Chondrocyte (in vitro differentiated cells): ENCODE measurements at regions not wholly inside any gene's neighbourhood (a gene's known extent, or its start where the extent isn't known, plus 50 kb on each side); places are given as distances from the start of the nearest gene placed in this dataset.
"Not testable (repeated sequence)": the region's sequence is repeated elsewhere in the genome, so short reads cannot be mapped to it uniquely, and the experiment has no call there.

ENCODE experiments used
- DNase-seq: peaks from one replicate; pipeline ENCODE4 v3.0.0; 2021; ENCODE audit warnings: mixed read lengths, low spot score
- H3K27ac Mint-ChIP-seq: one replicate; pipeline ENCODE4 v1.8.0; 2021; ENCODE audit warnings: mild to moderate bottlenecking, moderate library complexity, mixed read lengths; ENCODE audit not compliant: unreplicated experiment
- H3K27me3 Mint-ChIP-seq: 2 replicates; pipeline ENCODE4 v1.8.0; 2021; ENCODE audit warnings: low read depth, mixed read lengths
- H3K36me3 Mint-ChIP-seq: 2 replicates; pipeline ENCODE4 v1.8.0; 2021; ENCODE audit warnings: low read depth, mixed read lengths
- H3K4me1 Mint-ChIP-seq: 2 replicates; pipeline ENCODE4 v1.8.0; 2021; ENCODE audit warnings: low read depth, mild to moderate bottlenecking, mixed read lengths
- H3K4me3 Mint-ChIP-seq: one replicate; pipeline ENCODE4 v1.8.0; 2021; ENCODE audit warnings: mild to moderate bottlenecking, moderate library complexity, mixed read lengths; ENCODE audit not compliant: unreplicated experiment
- H3K9me3 Mint-ChIP-seq: 2 replicates; pipeline ENCODE4 v1.8.0; 2021; ENCODE audit warnings: low read depth, mixed read lengths
- TF ChIP-seq, protein P1 (sequence below): fragments of 200-600 bp; sonication (generic); IDR thresholded peaks from 2 replicates; pipeline ENCODE4 v1.5.0; 2021; ENCODE audit warnings: antibody characterized with exemption, mild to moderate bottlenecking, moderate library complexity

DNA sequence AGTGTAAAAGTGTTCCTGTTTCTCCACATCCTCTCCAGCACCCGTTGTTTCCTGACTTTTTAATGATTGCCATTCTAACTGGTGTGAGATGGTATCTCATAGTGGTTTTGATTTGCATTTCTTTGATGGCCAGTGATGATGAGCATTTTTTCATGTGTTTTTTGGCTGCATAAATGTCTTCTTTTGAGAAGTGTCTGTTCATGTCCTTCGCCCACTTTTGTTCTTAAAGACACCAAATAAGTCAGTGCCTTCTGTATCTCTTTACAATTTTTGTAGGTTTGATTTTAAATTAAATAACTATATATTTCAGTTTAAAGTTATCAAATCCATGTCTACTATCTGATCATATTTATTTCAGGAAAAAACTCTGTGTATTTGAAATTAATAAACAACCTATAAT is 202.4 kb upstream of the ZNF322 start:
- not testable (repeated sequence) for H3K27me3 Mint-ChIP-seq, DNase-seq, H3K27ac Mint-ChIP-seq, H3K4me3 Mint-ChIP-seq, H3K9me3 Mint-ChIP-seq, H3K36me3 Mint-ChIP-seq, H3K4me1 Mint-ChIP-seq

DNA sequence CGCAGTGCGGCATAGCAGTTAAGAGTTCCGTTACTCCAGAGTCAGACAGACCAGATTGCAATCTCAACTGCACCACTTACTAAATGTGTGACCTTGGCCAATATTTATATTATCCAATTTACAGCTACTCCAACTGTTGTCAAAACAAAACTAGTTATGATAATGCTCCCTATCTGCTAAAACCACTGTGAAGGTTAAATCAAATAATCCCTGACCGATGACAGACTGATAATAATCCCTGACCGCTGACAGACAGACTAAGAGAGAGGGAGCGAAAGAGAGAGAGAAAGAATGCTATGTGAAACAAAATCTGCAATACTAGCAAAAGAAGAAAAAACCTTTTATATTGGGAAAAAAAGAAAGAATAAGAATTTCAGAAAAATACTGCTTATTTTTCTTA is 204.1 kb upstream of the ZNF322 start:
- DNase-seq, H3K27ac Mint-ChIP-seq, H3K4me1 Mint-ChIP-seq, H3K36me3 Mint-ChIP-seq, H3K27me3 Mint-ChIP-seq, H3K4me3 Mint-ChIP-seq, H3K9me3 Mint-ChIP-seq: not testable (repeated sequence)

DNA sequence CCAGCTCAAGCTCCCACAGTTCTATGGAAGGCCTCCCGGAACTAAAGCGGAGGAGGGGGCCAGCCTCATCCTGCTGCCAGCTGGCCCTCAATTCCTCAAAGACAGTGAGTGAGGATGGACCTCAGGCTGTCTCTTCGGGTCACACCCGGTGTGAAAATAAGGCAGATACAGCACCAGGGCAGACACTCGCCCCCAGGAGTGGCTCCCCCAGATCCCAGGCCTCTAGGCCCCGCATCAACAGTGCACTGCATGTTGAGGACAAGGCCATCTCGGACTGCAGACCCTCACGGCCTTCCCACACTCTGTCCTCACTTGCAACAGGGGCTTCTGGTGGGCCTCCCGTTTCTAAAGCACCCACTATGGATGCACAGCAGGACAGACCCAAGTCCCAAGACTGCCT is 239.2 kb upstream of the ZNF322 start:
- H3K27ac Mint-ChIP-seq, H3K4me3 Mint-ChIP-seq, H3K4me1 Mint-ChIP-seq, H3K9me3 Mint-ChIP-seq, H3K36me3 Mint-ChIP-seq, H3K27me3 Mint-ChIP-seq, DNase-seq: not testable (repeated sequence)

DNA sequence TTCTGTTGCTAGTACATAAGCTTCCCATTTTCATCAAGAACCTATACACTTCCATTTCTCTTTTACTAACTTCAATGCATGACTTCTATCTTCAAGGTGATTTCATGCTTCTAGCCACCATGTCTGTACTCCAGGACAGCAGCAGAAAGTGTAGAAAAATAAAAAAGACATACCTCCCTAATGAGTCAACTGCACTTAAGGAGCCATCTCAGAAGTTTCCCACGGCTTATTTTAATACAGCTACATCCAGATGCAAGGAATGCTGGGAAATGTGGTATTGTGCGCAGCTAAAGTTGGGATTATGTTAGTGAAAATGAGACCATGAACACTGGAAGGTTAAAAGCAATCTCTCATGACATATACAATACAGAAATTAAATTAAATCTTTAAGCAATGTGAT is 264.7 kb upstream of the ZNF322 start:
- not testable (repeated sequence) for DNase-seq, H3K4me3 Mint-ChIP-seq, H3K9me3 Mint-ChIP-seq, H3K36me3 Mint-ChIP-seq, H3K27me3 Mint-ChIP-seq, H3K4me1 Mint-ChIP-seq, H3K27ac Mint-ChIP-seq

DNA sequence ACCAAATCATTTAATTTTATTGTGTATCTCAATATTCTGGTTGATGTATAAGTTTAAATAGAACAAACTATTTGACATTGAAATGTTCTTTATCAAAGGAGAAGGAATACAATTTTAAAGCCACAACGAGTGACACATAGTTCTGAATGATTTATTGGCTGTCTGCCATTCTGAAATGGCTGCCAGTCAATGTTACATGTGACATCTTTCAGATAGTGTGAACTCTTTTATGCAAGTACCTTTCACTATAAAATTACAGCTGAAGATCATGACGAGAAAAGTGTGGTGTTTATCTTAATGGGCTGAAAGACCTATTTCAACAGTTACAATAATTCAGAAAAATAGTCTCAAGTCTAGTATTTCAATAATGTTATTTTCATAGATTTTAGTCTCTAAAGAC is 268.6 kb upstream of the ZNF322 start:
- not testable (repeated sequence) for H3K4me1 Mint-ChIP-seq, H3K9me3 Mint-ChIP-seq, DNase-seq, H3K36me3 Mint-ChIP-seq, H3K4me3 Mint-ChIP-seq, H3K27ac Mint-ChIP-seq, H3K27me3 Mint-ChIP-seq

DNA sequence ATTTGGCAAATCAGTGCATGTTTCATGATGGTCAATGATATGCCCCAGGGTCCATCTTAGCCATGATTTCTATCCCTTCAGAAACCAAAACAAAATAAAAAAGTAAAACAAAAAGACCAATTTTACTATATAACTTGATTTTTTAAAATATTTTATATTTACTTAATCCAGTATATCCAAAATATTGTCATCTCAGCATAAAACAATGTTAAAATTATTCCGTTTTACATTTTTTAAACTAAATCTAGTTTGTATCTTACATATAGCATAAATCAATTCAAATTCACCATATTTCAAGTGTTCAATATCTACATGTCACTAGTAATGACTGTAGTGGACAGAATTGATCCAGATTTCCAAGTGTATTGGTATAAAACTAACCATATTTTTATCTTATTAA is 277.7 kb upstream of the ZNF322 start:
- H3K27me3 Mint-ChIP-seq, DNase-seq, H3K4me3 Mint-ChIP-seq, H3K4me1 Mint-ChIP-seq, H3K36me3 Mint-ChIP-seq, H3K27ac Mint-ChIP-seq, H3K9me3 Mint-ChIP-seq: not testable (repeated sequence)

DNA sequence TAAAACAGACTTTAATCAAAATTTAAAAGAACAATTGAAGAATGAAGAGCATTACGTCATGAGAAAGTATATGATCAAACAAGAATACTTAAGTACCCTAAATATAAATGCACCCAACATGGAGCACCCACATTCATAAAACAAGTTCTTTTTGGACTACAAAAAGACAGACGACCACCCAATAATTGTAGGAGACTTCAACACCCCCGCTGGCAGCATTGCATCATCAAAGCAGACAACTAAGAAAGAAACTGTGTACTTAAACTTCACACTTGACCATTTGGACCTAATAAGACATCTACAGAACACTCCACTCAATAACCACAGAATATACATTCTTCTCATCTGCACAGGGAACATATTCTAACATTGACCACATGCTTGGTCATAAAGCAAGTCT is 291.7 kb upstream of the ZNF322 start:
- H3K36me3 Mint-ChIP-seq, H3K27me3 Mint-ChIP-seq, H3K9me3 Mint-ChIP-seq, H3K4me3 Mint-ChIP-seq, DNase-seq, H3K4me1 Mint-ChIP-seq, H3K27ac Mint-ChIP-seq: not testable (repeated sequence)

DNA sequence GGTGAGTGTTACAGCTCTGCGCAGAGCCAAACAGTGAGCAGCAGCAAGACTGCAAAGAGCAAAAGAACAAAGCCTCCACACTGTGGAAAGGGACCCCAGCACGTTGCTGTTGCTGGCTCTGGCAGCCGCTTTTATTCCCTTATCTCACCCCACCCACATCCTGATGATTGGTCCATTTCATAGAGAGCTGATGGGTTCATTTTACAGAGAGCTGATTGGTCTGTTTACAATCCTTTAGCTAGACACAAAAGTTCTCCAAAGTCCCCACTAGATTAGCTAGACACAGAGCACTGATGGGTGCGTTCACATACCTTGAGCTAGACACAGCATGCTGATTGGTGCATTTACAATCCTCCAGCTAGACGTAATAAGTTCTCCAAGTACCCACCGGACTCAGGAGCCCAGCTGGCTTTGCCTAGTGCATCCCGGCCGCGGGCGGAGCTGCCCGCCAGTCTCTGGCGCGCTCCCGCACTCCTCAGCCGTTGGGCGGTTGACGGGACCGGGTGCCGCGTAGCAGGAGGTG is 291.4 kb upstream of the PRSS16 start:
- H3K9me3 Mint-ChIP-seq, H3K36me3 Mint-ChIP-seq, H3K27me3 Mint-ChIP-seq, DNase-seq: not testable (repeated sequence)
- peak overlapping the region; percentile 89 for H3K27ac Mint-ChIP-seq
- peaks cover 11% of the 10 kb centered on the region for H3K4me1 Mint-ChIP-seq
- peak overlapping the region; percentile 78 for H3K4me3 Mint-ChIP-seq

DNA sequence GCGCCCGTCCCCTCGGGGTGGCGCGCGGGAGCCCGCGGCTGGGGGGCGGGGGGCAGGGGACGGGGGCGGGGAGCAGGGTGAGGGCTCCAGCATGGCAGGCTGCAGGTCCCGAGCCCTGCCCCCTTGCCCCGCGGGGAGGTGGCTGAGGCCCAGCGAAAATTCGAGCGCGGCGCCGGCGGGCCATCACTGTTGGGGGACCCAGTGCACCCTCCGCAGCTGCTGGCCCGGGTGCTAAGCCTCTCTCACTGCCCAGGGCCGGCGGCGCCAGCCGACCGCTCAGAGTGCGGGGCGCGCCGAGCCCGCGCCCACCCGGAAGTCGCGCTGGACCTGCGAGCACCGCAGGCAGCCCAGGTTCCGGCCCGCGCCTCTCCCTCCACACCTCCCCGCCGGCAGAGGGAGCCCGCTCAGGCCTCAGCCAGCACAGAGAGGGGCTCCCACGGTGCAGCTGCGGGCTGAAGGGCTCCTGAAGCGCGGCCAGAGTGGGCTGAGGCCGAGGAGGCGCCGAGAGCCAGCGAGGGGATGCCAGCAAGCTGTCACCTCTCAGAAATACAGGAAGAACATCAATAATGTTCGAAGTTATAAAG is 290.8 kb upstream of the PRSS16 start:
- Mint-ChIP-seq H3K27ac (peak overlapping the region; percentile 95), H3K4me3 (peak overlapping the region; percentile 87), H3K4me1 (peaks cover 11% of the 10 kb centered on the region)
- TF ChIP-seq, protein P1, sequence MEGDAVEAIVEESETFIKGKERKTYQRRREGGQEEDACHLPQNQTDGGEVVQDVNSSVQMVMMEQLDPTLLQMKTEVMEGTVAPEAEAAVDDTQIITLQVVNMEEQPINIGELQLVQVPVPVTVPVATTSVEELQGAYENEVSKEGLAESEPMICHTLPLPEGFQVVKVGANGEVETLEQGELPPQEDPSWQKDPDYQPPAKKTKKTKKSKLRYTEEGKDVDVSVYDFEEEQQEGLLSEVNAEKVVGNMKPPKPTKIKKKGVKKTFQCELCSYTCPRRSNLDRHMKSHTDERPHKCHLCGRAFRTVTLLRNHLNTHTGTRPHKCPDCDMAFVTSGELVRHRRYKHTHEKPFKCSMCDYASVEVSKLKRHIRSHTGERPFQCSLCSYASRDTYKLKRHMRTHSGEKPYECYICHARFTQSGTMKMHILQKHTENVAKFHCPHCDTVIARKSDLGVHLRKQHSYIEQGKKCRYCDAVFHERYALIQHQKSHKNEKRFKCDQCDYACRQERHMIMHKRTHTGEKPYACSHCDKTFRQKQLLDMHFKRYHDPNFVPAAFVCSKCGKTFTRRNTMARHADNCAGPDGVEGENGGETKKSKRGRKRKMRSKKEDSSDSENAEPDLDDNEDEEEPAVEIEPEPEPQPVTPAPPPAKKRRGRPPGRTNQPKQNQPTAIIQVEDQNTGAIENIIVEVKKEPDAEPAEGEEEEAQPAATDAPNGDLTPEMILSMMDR, result peak; percentile 82
- peak; percentile 94 for DNase-seq
- not testable (repeated sequence) for H3K9me3 Mint-ChIP-seq, H3K27me3 Mint-ChIP-seq, H3K36me3 Mint-ChIP-seq

DNA sequence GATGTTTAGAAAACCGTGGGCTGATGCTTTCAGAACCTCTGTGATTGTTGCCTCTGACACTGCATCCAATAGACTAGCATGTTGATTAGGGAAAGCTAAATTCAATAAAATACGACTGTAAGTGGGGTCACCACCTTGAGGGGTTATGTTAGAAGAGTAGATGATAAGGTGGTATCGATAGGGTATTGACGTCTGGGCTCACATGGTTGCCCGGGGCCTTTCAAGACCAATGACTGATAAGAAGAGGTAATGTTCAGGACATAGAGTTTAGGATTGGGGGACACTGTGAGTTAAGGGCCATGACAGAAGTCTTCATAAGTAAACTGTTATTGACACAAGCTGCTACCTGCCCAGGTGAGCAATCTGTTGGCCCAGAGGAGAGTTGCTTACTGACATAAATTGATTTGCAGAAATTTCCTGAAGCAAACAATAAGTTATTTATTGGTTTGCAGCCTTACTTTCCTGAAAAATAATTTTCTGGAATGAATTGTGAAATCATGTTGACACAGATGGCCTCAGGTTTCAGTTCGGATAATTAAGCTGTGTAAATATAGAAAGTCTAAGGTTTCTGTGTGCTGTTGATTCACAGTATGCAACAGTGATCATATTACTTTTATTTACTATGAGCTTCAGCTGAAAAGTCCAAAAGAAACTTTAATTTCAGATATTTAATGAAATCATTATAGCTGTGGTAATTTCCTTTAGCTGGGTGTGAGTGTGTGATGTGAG is 289.9 kb upstream of the PRSS16 start:
- not testable (repeated sequence) for DNase-seq, H3K27me3 Mint-ChIP-seq, H3K36me3 Mint-ChIP-seq, H3K9me3 Mint-ChIP-seq
- Mint-ChIP-seq H3K4me3 (peak overlapping the region; percentile 87), H3K4me1 (peaks cover 11% of the 10 kb centered on the region), H3K27ac (peak overlapping the region; percentile 71)

DNA sequence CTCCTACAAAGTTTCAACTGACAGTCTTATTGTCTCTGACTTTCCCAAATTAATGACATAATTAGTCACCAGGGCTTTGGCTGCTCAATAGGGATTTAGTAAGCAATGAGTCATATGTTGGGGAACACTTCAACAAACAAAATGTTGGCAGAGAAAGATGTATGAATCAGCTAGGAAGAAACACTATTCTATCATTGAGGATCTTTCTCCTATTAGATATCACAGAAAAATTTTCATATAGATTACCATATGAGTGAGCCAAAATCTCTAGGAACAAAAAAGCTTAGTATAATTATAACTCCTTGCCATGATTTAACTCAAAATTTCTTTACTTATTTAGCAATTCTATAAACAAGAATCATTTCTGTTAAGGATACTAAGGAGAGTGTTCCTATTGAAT is 286.3 kb upstream of the PRSS16 start:
- not testable (repeated sequence) for H3K4me1 Mint-ChIP-seq, DNase-seq, H3K36me3 Mint-ChIP-seq, H3K27ac Mint-ChIP-seq, H3K4me3 Mint-ChIP-seq, H3K9me3 Mint-ChIP-seq, H3K27me3 Mint-ChIP-seq
